Suprapubic skin (tissue), 3 donors: ENCODE measurements at regions not wholly inside any gene's neighbourhood (a gene's known extent, or its start where the extent isn't known, plus 50 kb on each side); places are given as distances from the start of the nearest gene placed in this dataset.

Experiments
- CTCF ChIP-seq, 2 donors: fragments of 200-600 bp in 1 of 2; fragments of 450-650 bp in 1 of 2; sonication (generic) in 1 of 2; IDR thresholded peaks; one replicate each; pipeline ENCODE4 v1.5.1; 2016 to 2019; ENCODE audit warnings: antibody characterized with exemption in 2 of 2, mild to moderate bottlenecking in 1 of 2, moderate library complexity in 1 of 2
- EP300 ChIP-seq: sonication (generic); formaldehyde crosslinking; IDR thresholded peaks from one replicate; pipeline ENCODE4 v1.6.1; 2017; ENCODE audit warnings: antibody characterized with exemption
- POLR2A ChIP-seq, 2 donors: fragments of 450-650 bp; IDR thresholded peaks; one replicate each; pipeline ENCODE4 v1.6.1; 2017; ENCODE audit warnings: antibody characterized with exemption in 2 of 2, mild to moderate bottlenecking in 2 of 2, moderate library complexity in 2 of 2

GRCh38 chr13:99828735-99829134, 142.8 kb downstream of the ZIC5 start:
- TF ChIP-seq CTCF (IDR thresholded peaks at IDR 0.05) (no peak), EP300 (no peak), POLR2A (IDR thresholded peaks at IDR 0.05) (no peak)
